Loucy (cell line): ENCODE measurements at regions not wholly inside any gene's neighbourhood (a gene's known extent, or its start where the extent isn't known, plus 50 kb on each side); places are given as distances from the start of the nearest gene placed in this dataset.

Source experiments
- H2AFZ ChIP-seq: fragments of 200-600 bp; sonication (generic); 2 replicates; pipeline ENCODE4 v1.6.0; 2016; ENCODE audit warnings: antibody characterized with exemption, mild to moderate bottlenecking, low read length, moderate library complexity
- H3F3A ChIP-seq: fragments of 200-600 bp; 2 replicates; pipeline ENCODE4 v1.6.0; 2016; ENCODE audit warnings: antibody characterized with exemption, low read depth, mild to moderate bottlenecking
- H3K27me3 ChIP-seq: fragments of 200-600 bp; sonication (generic); 2 replicates; pipeline ENCODE4 v1.6.1; 2014; ENCODE audit warnings: low read length, mild to moderate bottlenecking; ENCODE audit not compliant: insufficient read depth, poor library complexity, severe bottlenecking
- H3K36me3 ChIP-seq: fragments of 200-600 bp; sonication (generic); 2 replicates; pipeline ENCODE4 v1.6.1; 2016; ENCODE audit warnings: low read length; ENCODE audit not compliant: insufficient read depth
- H3K4me1 ChIP-seq: fragments of 200-600 bp; sonication (generic); 2 replicates; pipeline ENCODE4 v1.5.1; 2014; ENCODE audit warnings: low read length, mild to moderate bottlenecking; ENCODE audit not compliant: insufficient read depth, poor library complexity, severe bottlenecking
- H3K4me2 ChIP-seq: fragments of 200-600 bp; sonication (generic); 2 replicates; pipeline ENCODE4 v1.6.0; 2014; ENCODE audit warnings: antibody characterized with exemption, low read length, low read depth, mild to moderate bottlenecking; ENCODE audit not compliant: poor library complexity, severe bottlenecking
- H3K4me3 ChIP-seq: fragments of 200-600 bp; sonication (generic); 2 replicates; pipeline ENCODE4 v1.5.1; 2014; ENCODE audit warnings: low read length, mild to moderate bottlenecking, mixed read lengths; ENCODE audit not compliant: poor library complexity, severe bottlenecking
- H3K79me2 ChIP-seq: fragments of 200-600 bp; sonication (generic); 2 replicates; pipeline ENCODE4 v1.6.1; 2014; ENCODE audit warnings: low read length; ENCODE audit not compliant: insufficient read depth
- H3K9ac ChIP-seq: fragments of 200-600 bp; sonication (generic); 2 replicates; pipeline ENCODE4 v1.6.0; 2014; ENCODE audit warnings: mild to moderate bottlenecking, low read depth, low read length, moderate library complexity; ENCODE audit not compliant: poor library complexity, severe bottlenecking
- H3K9me2 ChIP-seq: fragments of 200-600 bp; sonication (generic); replicated peaks from 2 replicates; pipeline ENCODE4 v1.6.1; 2016; ENCODE audit warnings: low read depth, low read length, mixed read lengths
- H3K9me3 ChIP-seq: fragments of 200-600 bp; sonication (generic); 2 replicates; pipeline ENCODE4 v1.6.1; 2014; ENCODE audit warnings: mild to moderate bottlenecking, antibody characterized with exemption, low read length, low read depth; ENCODE audit not compliant: insufficient read depth
- H4K20me1 ChIP-seq: fragments of 200-600 bp; sonication (generic); 2 replicates; pipeline ENCODE4 v1.6.0; 2014; ENCODE audit warnings: antibody characterized with exemption, low read length, mild to moderate bottlenecking; ENCODE audit not compliant: insufficient read depth, poor library complexity, severe bottlenecking
- EZH2phosphoT487 ChIP-seq: fragments of 200-600 bp; IDR thresholded peaks from 2 replicates; pipeline ENCODE4 v1.6.1; 2018; ENCODE audit warnings: antibody characterized with exemption, mild to moderate bottlenecking, moderate library complexity, borderline replicate concordance
- TF ChIP-seq, protein P1 (sequence below): fragments of 200-600 bp; sonication (generic); conservative IDR thresholded peaks from 2 replicates; pipeline ENCODE4 v1.5.1; 2014; ENCODE audit warnings: mild to moderate bottlenecking, antibody characterized with exemption, low read length

DNA sequence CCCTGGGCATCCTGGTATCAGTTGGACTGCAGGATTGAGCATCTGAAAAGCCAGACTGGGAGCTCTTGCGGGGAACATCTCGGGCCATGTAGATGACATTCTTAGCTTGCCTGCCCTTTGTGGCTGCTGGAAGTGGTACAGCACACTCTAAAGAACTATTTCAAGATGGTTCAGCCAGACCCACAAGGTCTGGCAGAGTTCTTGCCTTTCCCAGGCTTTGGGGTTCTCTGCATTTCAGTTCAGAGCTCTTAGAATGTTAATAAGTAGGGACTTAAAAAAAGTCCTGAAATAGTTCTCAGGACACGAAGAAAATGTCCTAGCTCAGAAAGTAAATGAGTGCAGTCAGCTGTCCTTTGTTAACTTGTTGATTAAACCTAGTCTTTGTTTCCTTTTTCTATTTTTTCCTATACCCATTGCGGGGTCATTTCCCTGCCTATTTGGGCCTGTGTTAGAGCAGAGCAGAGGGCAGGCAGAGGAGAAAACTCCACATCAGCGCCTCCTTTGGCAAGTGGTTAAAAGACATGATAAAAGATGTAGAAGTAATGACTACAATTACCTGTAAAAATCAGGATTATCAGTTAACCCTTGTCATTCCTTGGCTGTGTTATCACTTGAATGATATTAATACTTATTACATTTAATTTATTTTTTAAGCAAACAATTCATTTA lies 291.5 kb downstream of the ZSWIM6 start:
- Histone ChIP-seq H3F3A (no peaks in the 10 kb centered on the region), H3K9ac (no peak overlapping the region), H2AFZ (no peak overlapping the region), H3K9me3 (no peaks in the 10 kb centered on the region), H3K9me2 (no peaks in the 10 kb centered on the region), H4K20me1 (no peaks in the 10 kb centered on the region), H3K4me2 (no peak overlapping the region), H3K27me3 (peaks cover 15% of the 10 kb centered on the region), H3K4me3 (no peak overlapping the region), H3K36me3 (no peaks in the 10 kb centered on the region), H3K79me2 (no peaks in the 10 kb centered on the region), H3K4me1 (peaks cover 21% of the 10 kb centered on the region)
- TF ChIP-seq, protein P1, sequence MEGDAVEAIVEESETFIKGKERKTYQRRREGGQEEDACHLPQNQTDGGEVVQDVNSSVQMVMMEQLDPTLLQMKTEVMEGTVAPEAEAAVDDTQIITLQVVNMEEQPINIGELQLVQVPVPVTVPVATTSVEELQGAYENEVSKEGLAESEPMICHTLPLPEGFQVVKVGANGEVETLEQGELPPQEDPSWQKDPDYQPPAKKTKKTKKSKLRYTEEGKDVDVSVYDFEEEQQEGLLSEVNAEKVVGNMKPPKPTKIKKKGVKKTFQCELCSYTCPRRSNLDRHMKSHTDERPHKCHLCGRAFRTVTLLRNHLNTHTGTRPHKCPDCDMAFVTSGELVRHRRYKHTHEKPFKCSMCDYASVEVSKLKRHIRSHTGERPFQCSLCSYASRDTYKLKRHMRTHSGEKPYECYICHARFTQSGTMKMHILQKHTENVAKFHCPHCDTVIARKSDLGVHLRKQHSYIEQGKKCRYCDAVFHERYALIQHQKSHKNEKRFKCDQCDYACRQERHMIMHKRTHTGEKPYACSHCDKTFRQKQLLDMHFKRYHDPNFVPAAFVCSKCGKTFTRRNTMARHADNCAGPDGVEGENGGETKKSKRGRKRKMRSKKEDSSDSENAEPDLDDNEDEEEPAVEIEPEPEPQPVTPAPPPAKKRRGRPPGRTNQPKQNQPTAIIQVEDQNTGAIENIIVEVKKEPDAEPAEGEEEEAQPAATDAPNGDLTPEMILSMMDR, result peak; percentile 50; the same call in 1 of the 2 replicates
- no peak for TF ChIP-seq EZH2phosphoT487

DNA sequence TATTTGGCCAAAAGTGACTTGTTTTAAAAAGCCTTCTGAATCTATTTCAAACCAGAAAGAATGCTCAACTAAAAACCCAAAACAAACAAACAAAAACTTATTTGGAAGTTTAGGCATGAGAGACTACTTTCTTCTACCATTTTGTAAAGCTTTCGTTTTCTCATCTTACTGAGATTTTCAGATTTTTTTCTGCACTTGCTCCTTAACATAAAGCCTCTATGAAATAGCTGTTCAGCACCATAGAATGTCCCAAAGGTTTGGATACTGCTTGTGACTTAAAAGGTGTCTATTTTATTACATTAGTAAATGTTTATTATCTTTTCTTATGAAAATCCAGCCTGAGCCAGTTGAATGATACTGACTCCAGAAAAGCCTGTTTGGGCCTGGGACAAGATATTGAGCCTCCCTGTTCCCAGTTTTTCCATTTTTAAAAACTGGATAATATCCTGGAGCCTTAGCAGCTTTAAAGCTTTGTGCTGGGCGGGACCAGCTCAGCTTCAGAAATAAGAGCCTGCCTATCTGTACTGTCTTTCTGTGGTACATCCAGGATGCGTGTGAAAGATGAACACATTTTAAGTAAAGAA lies 292.6 kb downstream of the ZSWIM6 start:
- peaks cover 15% of the 10 kb centered on the region for H3K27me3 ChIP-seq
- H3K36me3 ChIP-seq, result no peaks in the 10 kb centered on the region
- no peak overlapping the region for H2AFZ ChIP-seq
- no peak overlapping the region for H3K4me2 ChIP-seq
- H3K4me3 ChIP-seq, result no peak overlapping the region
- H3K4me1 ChIP-seq, result peaks cover 17% of the 10 kb centered on the region
- H3K9me2 ChIP-seq, result no peaks in the 10 kb centered on the region
- H3K79me2 ChIP-seq, result no peaks in the 10 kb centered on the region
- TF ChIP-seq EZH2phosphoT487, result no peak
- TF ChIP-seq, protein P1, result no peak
- no peaks in the 10 kb centered on the region for H4K20me1 ChIP-seq
- H3K9ac ChIP-seq, result no peak overlapping the region
- H3F3A ChIP-seq, result no peaks in the 10 kb centered on the region
- no peaks in the 10 kb centered on the region for H3K9me3 ChIP-seq

DNA sequence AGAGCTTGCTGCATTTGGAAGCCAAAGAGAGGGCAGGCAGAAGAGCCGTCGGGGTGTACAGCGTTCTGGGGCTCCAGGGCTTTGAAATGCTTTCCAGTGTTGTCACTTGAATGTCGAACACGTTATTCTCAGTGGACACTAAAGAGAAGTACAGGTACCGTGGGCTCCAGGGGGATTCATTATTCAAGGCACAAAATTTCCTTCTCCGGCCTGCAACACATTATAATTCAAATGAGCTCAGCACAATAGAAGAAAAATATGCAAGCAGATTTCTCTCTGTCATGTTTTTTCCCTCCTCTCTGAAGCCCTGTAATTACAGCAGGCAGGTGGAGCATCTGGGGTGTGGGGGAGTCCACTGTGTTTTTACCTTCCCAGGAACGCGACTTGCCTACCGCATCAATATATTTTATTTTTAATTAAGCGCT lies 293.1 kb downstream of the ZSWIM6 start:
- Histone ChIP-seq H2AFZ (no peak overlapping the region), H3K36me3 (no peaks in the 10 kb centered on the region), H3K9me2 (no peaks in the 10 kb centered on the region), H3K4me1 (peaks cover 13% of the 10 kb centered on the region), H3K27me3 (peaks cover 15% of the 10 kb centered on the region), H3K9ac (no peak overlapping the region), H3K79me2 (no peaks in the 10 kb centered on the region), H3K9me3 (no peaks in the 10 kb centered on the region), H3F3A (no peaks in the 10 kb centered on the region), H3K4me3 (peak overlapping the region; percentile 71), H4K20me1 (no peaks in the 10 kb centered on the region), H3K4me2 (peak overlapping the region; percentile 84)
- no peak for TF ChIP-seq EZH2phosphoT487
- TF ChIP-seq, protein P1, result no peak
